GM12891 (cell line): ENCODE measurements at regions not wholly inside any gene's neighbourhood (a gene's known extent, or its start where the extent isn't known, plus 50 kb on each side); places are given as distances from the start of the nearest gene placed in this dataset.

ENCODE experiments used
- POLR2A ChIP-seq: IDR thresholded peaks from 2 replicates; pipeline ENCODE4 v1.6.1; 2011; ENCODE audit warnings: low read depth, low read length, control low read depth
- POLR2AphosphoS5 ChIP-seq: IDR thresholded peaks from 2 replicates; pipeline ENCODE4 v1.6.1; 2011; ENCODE audit warnings: low read depth, low read length, control low read depth
- TAF1 ChIP-seq: IDR thresholded peaks from 2 replicates; pipeline ENCODE4 v1.6.1; 2011; ENCODE audit warnings: low read depth, low read length, control low read depth

DNA sequence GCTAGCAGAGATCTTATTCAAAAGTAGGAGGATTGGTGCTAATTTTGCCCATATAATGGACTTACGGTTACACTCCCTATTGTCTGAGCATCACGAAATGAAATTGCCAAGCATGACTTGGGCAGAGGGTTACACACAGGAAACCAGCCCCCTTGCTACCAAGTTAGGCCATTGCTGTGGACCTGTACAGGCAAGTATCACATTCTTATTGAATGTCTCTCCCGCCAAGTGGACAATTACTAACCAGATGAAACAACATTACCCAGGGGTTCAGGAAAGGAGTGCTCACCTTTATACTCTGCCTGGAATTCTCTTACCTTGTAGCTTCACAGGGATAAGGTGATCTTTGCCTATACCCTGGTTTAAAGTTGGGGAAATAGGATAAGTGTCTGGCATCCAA, 70.6 kb upstream of the TOX3 start:
- no peak for TF ChIP-seq POLR2AphosphoS5
- no peak for TF ChIP-seq TAF1
- no peak for TF ChIP-seq POLR2A
